Activated naive CD4-positive, alpha-beta T cell treated with Interleukin-2 at 50 U/mL for 16 hours (primary cell): ENCODE measurements at regions not wholly inside any gene's neighbourhood (a gene's known extent, or its start where the extent isn't known, plus 50 kb on each side); places are given as distances from the start of the nearest gene placed in this dataset.

ENCODE experiments used
- DNase-seq: peaks from one replicate; pipeline ENCODE4 v3.0.0-alpha.2; 2020

DNA sequence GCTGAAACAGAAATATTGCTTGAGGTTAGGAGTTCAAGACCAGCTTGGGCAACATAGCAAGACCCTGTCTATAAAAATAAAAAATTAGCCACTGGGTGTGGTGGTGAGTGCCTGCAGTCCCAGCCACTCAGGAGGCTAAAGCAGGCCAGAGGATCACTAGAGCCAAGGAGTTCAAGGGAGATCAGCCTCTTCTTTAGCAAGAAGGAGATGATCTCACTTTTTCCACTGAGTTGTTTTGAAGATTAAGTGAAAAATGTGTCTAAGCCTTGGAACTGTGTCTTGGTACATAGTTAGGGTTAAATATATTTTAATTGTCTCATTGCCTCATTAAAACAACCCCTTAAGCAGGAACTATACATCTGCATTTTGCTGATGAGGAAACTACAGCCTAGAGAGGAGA is 279.0 kb upstream of the ZFP64 start:
- DNase-seq, result no peak

DNA sequence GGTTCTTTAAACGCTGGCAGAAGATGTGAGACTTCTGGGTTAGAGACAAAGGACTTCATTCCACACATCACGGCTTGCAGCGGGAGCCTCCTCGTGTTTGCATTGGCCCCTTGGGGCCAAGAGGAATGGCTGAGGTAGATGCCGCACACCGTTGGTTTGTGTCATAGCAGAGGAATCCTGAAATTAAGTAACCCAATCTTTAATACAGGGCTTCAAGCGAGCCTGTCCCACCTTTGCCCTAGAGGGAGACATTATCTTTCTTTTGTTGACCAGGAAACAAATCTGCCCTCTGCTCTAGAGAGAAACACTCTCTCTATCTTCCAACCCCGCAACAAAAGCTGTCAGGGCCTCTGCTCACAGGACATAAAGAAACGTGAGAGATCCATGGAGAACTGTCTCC is 277.5 kb upstream of the ZFP64 start:
- no peak for DNase-seq

DNA sequence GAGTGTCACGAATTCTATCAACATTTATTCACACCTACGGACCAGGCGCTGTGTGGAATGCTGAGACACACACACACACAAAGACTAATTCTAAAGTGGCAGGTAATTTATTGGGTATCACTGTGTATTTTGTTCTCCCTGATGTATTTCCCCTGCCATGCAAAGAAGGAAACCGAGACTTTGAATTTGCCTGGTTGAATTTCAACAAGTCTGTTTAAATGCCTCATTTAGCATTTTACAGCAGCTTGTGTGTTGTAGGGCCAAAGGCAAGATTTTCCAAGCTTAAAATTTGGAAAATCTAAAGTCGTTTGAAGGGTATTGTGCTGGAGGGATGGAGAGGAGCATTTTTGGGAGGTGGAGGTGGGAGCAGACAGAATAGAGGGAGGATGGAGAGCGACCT is 274.4 kb upstream of the ZFP64 start:
- no peak for DNase-seq

DNA sequence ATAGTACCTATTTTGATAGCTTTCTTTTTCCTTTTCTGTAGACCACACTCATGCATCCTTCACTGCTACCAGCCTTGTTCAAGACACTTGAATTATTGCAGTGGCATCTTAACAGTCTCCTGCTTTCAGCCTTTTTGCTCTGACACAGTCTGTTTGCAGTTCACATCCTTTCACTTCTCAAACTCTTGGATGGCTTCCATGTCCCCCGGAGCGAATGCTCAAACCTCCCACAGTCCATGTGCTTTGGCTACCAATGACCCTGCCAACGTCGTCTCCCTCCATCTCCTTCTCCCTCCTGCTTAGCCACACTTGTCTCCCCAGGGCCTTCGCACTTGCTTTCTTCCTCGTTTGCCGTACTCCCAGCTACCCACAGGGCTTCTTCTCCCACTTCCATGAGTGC is 270.0 kb upstream of the ZFP64 start:
- DNase-seq, result no peak

DNA sequence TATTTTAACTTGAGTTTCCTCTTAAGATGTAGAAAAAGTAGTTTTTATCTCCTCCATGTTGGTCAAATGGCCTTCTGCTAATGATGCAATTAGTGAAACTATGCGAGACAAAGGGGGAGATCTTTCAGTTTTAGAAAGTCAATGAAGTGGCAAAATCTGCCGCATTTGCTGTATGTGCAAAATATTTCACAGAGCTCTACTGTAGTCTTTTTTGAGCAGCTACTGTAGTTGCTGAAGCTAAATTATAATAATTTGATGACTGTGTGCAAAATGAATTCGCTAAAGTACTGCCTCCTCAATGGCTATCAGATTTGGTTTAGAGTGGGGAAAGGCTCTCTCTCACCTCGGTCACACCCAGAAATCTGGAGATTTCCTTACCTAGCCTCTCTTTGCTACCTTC is 267.6 kb upstream of the ZFP64 start:
- DNase-seq, result no peak

DNA sequence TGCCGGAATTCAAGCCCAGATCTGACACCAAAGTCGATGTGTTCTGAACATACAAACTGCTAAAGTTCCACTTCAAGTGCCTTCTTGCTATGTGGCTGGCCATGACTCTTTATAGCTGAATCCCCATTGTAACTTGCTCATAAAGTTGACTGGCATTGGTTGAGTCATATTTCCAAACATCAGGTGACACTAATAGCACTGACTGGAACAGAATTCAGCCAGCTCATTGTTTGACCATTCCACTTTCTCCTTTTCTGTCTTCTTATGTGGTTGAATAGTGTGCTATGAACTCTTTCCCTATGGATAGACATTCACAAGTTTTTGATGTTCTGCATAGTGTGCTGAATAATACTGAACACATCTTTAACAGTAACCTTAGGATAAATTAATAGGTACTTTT is 266.2 kb upstream of the ZFP64 start:
- DNase-seq, result no peak

DNA sequence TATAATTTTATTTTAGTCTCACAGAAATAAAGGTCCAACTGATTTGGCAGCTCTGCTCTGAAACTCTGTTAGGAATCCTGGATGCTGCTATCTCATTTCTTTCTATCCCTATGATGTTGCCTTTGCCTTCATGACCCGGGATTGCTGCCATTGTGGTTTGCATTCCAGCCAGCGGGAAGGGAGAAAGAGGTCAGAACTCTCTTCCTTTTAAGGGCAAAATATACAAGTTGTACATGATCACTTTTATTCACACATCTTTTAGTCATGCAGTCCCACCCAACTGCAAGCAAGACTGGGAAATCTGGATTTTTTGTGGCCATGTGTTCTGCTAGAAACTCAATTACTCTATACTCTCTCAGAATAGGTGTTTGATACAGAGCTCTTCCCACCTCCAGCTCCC is 263.1 kb upstream of the ZFP64 start:
- DNase-seq, result no peak

DNA sequence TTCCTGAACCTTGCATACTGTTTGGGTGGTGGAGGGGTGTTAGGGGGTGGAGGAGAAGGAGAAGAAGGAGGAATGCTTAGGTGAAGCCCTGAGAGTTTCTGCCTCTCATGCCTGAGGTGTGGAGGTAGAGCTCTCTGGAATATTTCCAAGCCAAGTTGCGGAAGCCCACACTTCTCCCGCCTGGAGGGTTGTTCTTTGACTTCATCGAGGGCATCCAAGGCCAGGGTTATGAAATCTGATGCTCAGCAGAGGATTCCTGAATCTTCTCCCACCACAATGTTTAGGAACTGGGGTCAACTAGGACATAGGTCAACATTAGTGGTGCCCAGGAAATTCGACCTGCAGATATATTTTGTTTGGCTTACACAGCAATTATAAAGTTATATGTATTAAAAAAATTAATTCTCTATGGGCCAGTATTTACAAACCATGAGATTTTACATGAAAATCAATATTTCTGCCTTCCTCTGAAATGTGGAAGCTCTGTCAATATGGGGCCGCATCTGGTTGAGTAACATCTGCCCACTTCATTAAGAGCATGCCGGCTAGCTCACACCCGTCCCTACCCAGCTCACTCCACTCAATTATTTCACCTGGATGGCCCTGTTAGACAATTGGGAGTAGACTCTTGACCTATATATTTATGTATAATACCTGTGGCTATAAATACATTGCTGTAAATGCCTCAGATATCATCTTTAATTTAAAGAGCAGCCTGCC is 257.1 kb upstream of the ZFP64 start:
- DNase-seq, result no peak

DNA sequence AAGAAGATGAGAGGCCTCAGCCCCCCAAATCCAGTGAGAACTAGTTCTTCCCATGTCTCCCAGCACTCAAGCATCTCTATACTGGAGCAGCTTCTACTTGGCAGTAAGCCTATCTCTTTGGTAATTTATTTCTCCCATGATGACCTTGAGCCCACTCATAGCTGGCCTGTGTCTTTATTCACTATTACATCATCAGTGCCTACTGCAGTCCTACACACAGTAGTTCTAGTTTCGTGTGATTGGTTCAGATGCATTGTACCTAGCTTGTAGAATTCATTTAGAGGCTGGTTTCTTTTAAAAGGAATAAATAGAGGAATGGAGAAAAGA is 255.6 kb upstream of the ZFP64 start:
- DNase-seq, result no peak

DNA sequence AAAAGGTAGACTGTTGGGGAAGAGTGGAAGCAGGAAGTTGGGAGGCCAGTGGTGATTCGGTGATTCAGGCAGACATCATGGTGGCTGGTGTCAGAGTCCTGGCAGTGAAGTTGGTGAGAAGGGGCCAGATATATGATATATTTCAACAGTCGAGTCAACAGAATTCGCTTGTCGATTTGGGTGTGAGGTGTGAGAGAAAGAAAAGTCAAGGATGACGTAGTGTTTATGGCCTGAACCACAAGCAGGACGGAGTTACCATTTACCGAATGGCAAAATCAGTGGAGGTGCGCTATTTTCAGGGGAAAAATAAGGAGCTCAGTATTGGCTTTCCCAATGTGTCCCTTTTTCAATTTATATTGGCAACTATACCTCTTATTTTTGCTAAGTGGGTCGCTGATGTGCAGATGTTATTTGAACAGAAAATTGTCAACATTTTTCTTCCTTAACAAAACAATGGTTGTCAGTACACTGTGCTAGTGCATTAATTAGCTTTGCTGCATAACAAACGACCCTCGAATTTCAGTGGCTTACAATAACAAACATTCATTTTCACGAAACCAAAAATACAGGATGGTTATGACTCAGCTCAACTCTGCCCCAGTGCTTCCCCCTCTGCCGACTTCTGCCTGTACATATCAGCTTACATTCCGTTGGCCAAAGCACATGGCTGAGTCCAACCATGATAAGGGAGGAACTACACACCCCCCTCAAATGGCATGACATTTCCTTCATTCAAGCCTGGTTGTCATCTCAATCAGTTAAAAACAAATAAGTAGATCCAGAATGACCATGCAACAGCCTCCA is 255.0 kb upstream of the ZFP64 start:
- DNase-seq, result no peak

DNA sequence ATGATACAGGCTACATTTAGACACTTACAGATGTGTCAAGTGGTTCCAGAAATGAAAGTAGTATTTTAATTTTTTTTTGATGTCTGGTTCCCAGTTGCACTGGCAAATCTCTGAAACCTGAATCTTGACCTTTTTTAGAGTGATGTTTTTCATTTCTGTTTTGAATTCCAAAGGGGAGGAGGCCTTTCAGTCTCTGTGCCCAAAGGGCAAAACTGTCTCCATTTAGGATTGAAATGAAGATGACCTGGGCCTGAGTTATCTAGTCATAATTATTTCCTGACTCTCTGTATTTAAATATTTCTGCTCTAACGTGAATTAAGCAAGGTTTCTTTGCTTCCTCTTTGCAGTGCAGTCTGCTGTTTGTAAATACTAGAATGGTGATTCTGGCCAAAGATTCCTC is 252.9 kb upstream of the ZFP64 start:
- no peak for DNase-seq

DNA sequence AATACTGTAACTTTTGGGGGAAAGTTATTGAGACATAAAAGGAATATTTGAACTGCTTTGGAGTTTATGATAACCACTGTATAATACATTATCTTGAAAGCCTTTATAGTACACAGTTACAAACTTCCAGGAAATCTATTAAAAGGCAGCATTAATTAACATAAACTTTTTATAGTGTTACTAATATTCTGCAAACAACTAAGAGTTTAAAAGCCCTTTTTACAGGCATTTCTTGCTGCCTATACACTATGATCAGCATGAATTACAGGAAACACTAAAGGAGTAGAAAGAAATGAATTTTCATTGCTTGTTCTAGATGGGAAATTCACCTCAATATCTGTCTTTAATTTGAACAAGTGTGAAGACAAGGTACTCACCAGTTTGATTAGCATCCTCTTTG is 252.3 kb upstream of the ZFP64 start:
- no peak for DNase-seq

DNA sequence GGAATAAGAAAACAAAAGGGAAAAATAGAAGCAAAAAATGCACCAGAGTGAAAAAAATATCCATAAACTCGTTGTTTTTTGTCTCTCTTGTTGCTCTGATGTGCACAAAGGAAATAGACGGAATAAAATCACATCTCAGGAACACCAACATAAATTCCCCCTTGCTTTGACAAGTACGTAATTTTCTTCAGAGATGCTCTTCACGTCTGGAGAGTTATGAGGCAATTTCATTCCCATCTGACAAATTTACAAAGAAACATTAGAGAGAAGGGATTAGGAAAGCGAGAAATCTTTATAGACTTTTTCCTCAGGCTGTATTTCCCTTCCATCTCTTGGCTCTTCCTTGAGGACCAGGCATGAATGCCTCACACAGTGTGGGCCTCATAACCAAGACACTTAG is 250.1 kb upstream of the ZFP64 start:
- no peak for DNase-seq

DNA sequence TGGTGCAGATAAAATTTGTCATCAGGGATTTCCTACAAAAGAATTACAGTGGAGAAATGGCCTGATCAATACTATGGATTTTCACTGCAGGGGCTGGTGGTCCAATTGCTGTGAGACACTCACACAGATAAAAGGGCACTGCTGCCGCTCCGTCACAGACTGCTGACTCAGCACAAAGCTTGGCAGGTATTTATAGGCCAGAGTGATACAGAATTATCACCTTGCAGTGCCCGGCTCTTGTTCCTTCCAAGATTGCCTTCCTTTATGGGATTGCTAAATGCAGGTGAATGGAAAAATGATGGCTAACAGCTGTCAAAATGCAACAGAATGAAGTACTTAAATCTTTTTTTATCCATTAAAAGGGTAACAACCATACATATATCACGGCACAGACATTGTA is 247.8 kb upstream of the ZFP64 start:
- DNase-seq, result no peak

DNA sequence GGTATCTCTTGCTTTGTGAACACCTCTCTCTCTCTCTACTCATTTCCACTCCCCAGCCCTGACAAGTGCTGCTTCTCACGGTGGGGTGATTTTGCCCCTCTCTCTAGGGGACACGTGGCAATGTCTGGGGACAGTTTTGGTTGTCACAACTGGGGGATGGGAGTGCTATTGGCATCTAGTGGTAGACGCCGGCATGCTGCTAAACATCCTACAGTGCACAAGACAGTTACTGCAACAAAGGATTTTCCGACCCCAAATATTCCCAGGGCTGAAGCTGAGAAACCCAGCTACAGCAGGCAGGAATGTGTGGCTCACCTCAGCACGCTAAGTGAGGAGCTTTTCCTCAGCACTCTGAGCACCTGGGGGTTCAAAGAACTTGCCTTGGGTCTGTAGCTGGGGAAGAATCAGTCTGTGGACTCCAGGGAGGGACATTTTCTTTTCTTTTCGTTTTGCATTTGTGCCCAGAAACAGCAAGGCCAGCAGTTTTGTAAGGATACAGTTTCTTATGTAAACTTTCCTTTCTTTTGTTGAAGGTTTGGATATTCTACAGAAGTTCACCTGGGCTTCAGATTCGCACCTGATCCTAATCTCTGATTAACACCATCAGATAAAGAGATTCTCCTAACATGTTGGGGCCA is 246.9 kb upstream of the ZFP64 start:
- DNase-seq, result no peak

DNA sequence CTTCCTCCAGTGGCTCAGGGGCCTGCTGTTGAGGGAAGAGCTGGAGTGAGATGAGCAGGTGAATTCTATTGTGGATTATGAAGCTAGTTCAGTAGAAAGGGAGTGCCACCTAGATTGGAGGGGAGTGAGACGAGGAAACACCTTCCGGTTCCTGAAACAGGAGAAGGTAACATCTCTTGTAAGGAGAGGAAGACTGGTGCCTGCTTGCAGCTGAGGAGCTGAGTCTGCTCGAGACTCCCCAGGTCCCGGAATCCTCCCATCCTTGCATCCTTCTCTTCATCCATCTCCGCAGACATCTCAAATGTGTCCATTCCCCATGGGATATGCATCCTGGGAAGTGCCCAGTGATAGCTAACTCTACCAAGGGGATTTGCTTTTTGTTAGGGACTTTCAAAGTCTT is 242.9 kb upstream of the ZFP64 start:
- no peak for DNase-seq

DNA sequence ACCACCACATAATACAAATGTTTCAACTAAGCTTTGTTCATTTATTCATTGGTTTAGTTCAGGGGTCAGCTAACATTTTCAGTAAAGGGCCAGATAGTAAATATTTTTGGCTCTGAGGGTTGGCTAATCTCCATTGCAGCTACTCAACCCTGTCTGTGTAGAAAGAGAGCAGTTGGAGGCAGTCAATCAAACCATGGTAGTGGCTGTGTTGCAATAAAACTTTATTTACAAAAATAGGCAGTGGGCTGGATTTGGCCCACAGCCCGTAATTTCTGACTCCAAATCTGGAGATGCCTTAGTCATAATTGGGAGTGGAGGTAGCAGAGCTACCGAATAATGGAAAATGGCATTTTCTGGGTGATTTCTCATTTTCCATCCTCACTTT is 242.5 kb upstream of the ZFP64 start:
- no peak for DNase-seq

DNA sequence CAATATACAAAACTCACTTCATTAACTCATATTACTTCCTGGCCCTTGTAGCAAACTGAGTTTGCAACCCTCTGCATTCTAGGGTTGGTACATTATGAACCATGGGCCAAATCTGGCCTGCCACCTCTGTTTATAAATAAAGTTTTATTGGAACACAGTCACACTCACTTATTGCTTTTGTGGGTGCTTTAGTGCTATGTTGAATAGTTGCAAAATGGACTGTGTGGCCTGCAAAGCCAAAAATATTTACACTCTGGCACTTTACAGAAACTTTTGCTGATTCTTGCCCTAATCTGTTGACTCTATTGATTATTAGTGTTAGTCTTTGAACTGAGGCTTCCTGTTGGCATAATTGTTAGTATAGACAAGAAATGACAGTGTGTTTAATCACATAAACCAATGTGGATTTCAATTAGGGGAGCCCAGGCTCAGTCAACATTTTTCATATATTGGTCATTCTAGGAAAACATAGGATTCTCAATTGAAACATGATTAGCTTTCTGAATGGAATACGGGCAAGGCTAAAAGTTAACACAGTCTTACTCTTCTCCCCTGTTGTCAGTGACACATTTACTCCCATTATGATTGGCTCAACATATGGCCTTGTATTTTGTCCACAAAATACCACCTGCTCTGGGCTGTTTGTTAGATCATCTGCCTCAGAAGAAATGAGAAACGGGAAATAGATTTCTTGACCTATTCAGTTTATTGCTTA is 241.9 kb upstream of the ZFP64 start:
- no peak for DNase-seq

DNA sequence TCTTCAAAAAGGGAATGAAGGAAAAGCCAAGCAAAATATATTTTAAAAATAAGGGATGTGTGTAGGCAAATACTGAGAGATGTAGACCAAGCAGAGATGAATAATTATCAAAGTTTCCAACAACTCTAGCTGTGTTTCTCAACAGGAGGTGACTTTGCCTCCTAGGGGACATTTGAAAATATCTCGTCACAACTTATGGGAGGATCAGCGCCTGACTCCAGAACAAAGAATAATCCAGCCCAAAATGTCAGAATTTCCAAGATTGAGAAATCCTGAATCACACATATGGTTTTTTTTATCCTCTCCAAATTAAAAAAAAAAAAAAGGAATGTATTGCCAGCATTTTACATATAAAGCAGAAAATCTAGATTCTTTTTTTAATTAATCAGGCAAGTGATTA is 241.2 kb upstream of the ZFP64 start:
- no peak for DNase-seq

DNA sequence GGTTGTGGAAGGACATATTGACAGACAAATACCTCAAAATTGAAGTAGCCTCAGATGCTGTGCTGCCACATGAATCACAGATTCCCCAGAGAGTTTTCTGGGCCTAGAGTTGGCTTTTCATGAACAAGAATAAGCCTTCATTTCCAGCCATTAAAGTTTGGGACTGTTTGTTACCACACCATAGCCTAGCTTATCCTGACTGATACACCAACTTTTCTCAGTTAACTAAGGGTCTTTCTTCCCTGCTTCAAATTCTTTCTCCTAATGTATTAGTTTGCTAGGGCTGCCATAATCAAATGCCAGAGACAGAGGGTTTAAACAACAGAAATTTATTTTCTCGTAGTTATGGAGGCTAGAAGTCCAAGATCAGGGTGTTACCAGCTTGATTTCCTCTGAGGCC is 237.4 kb upstream of the ZFP64 start:
- DNase-seq, result no peak

DNA sequence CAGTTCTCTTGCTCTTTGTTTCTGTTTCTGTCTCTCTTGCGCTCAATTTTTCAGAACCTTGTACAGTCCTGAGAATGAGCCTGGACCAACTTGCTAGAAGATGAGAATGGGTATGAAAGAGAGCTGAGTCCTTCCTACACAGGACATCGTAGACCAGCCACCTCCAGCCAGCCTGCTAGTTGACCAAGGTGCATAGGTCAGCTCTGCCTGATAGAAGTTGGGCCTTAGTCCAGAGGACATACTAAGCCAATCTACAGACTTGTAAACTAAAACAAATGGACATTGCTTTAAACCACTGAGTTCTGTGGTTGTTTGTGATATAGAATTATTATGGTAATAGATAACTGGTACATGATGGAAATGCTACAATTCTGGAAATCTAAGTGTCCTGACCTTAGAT is 236.4 kb upstream of the ZFP64 start:
- no peak for DNase-seq

DNA sequence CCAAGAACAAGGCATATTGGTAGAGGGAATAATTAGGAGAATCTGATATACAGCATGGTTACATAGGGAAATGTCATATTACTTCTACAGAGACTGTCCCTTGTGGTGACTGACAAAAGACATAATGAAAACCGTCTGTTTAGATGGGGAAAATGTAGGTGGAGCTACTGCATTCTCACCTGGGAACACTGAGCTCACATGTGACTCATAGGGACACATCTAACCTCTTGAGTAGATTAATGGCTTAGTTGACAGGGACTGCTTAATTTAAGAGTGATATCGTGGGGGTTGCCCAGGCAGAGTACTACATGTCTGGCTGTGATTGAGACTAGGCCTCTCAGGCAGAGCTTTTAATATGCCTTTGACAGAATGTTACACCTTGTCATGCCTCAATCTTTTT is 235.3 kb upstream of the ZFP64 start:
- DNase-seq, result no peak

DNA sequence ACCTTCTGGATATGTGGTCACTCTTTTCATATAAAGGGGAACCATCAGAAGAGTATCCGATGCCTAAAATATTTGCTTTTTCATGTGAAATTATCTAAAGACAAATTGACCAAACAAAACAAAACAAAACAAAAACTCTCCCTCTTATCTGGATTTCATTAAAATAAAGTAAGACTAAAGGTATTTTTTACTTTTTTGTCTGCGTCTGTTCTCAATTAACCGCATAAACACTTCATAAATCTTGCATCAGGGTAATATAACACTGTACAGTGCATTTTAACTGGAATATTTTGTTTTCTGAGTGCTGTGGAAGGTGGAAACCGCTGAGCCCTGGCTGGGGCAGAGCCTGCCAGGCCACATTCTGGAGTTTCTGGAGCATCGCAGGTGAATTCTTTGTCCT is 234.1 kb upstream of the ZFP64 start:
- DNase-seq, result no peak

DNA sequence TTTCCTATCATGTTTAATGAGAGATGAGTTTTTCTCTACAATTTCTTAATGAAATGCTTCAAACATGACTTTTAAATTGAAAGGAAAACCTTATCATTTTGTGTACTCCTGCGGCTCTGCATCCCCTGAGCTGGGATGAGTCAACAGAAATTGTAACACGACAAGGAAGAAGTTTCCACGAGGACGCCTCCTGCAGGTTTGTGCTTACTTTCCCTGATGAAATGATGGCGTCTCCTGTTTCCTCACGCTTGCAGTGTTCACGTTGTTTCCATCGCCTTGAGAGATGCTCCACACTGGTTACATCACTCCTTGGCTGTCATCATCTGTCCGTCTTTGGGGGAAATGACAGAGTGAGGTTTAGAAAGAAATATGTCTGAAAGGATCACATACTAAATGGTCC is 233.7 kb upstream of the ZFP64 start:
- DNase-seq, result no peak
